PC-3 (cell line): ENCODE measurements at regions not wholly inside any gene's neighbourhood (a gene's known extent, or its start where the extent isn't known, plus 50 kb on each side); places are given as distances from the start of the nearest gene placed in this dataset.

Experiments
- ATAC-seq: fragments of 200-7000 bp; cut with Tn5 transposase; 2 replicates; pipeline ENCODE4 v1.9.1; 2020; ENCODE audit warnings: mild to moderate bottlenecking, moderate library complexity
- BruUV-seq: library from RNA; stranded (reverse); fragments of 400-500 nt; replicated peaks from 2 replicates; lab custom pipeline; 2021; lab: Mats Ljungman, UMichigan
- CTCF ChIA-PET: fragments of 300-600 bp; sonication (Branson Sonifier 250); formaldehyde crosslinking; loops from one replicate; lab custom pipeline; 2022; ENCODE audit warnings: antibody characterized with exemption; lab: Charles Lee
- POLR2A ChIA-PET: fragments of 300-600 bp; sonication (Branson Sonifier 250); formaldehyde crosslinking; loops from one replicate; lab custom pipeline; 2022; ENCODE audit warnings: antibody characterized with exemption; ENCODE audit not compliant: unreplicated experiment; lab: Charles Lee
- DNase-seq: peaks from one replicate; pipeline ENCODE4 v3.0.0-alpha.2; 2015
- H2AFZ ChIP-seq: fragments of 300-600 bp; sonication (generic); 2 replicates; pipeline ENCODE4 v1.6.0; 2016; ENCODE audit warnings: antibody characterized with exemption, low read length
- H3F3A ChIP-seq: fragments of 300-600 bp; sonication (generic); one replicate; pipeline ENCODE4 v1.6.0; 2017; ENCODE audit warnings: antibody characterized with exemption, low read length, control low read depth, mild to moderate bottlenecking; ENCODE audit not compliant: unreplicated experiment
- H3K27ac ChIP-seq: fragments of 300-600 bp; sonication (generic); 2 replicates; pipeline ENCODE4 v1.5.1; 2016; ENCODE audit warnings: mild to moderate bottlenecking, low read length
- H3K27me3 ChIP-seq: fragments of 300-600 bp; sonication (generic); 2 replicates; pipeline ENCODE4 v1.6.1; 2016; ENCODE audit warnings: low read length, mixed read lengths
- H3K36me3 ChIP-seq: fragments of 300-600 bp; sonication (generic); 2 replicates; pipeline ENCODE4 v1.6.1; 2016; ENCODE audit warnings: low read depth, mixed run types, low read length, mixed read lengths
- H3K4me1 ChIP-seq: fragments of 300-600 bp; sonication (generic); 2 replicates; pipeline ENCODE4 v1.5.1; 2016; ENCODE audit warnings: low read length; ENCODE audit not compliant: insufficient read depth
- H3K4me2 ChIP-seq: fragments of 300-600 bp; sonication (generic); 2 replicates; pipeline ENCODE4 v1.6.0; 2016; ENCODE audit warnings: low read length
- H3K4me3 ChIP-seq: fragments of 300-600 bp; sonication (generic); 2 replicates; pipeline ENCODE4 v1.5.1; 2016; ENCODE audit warnings: mild to moderate bottlenecking, low read length, mixed read lengths
- H3K79me2 ChIP-seq: fragments of 300-600 bp; sonication (generic); 2 replicates; pipeline ENCODE4 v1.6.1; 2017; ENCODE audit warnings: low read length, mixed read lengths
- H3K9ac ChIP-seq: fragments of 300-600 bp; sonication (generic); 2 replicates; pipeline ENCODE4 v1.6.0; 2016; ENCODE audit warnings: mild to moderate bottlenecking, low read length
- H3K9me2 ChIP-seq: fragments of 300-600 bp; sonication (generic); replicated peaks from 2 replicates; pipeline ENCODE4 v1.6.1; 2016; ENCODE audit warnings: mixed run types, low read length, mixed read lengths
- H3K9me3 ChIP-seq: fragments of 300-600 bp; sonication (generic); 2 replicates; pipeline ENCODE4 v1.6.1; 2016; ENCODE audit warnings: low read length, mixed read lengths
- H4K20me1 ChIP-seq: fragments of 300-600 bp; sonication (generic); 2 replicates; pipeline ENCODE4 v1.6.1; 2016; ENCODE audit warnings: low read length, mixed read lengths
- EZH2 ChIP-seq: fragments of 300-600 bp; sonication (generic); IDR thresholded peaks from one replicate; pipeline ENCODE4 v1.6.1; 2017; ENCODE audit warnings: antibody characterized with exemption, mild to moderate bottlenecking, low read length; ENCODE audit not compliant: unreplicated experiment
- EZH2phosphoT487 ChIP-seq: fragments of 300-600 bp; sonication (generic); IDR thresholded peaks from 2 replicates; pipeline ENCODE4 v1.6.1; 2018; ENCODE audit warnings: mild to moderate bottlenecking, antibody characterized with exemption, low read length, borderline replicate concordance
- intact Hi-C: fragments of 100-400 bp; cut with micrococcal nuclease; formaldehyde crosslinking; loops from 2 replicates; pipeline ENCODE4 v1.9.0; 2023
- TF ChIP-seq, protein P1 (sequence below): fragments of 300-600 bp; sonication (generic); conservative IDR thresholded peaks from 2 replicates; pipeline ENCODE4 v1.5.1; 2017; ENCODE audit warnings: antibody characterized with exemption, low read depth, mild to moderate bottlenecking, low read length

DNA sequence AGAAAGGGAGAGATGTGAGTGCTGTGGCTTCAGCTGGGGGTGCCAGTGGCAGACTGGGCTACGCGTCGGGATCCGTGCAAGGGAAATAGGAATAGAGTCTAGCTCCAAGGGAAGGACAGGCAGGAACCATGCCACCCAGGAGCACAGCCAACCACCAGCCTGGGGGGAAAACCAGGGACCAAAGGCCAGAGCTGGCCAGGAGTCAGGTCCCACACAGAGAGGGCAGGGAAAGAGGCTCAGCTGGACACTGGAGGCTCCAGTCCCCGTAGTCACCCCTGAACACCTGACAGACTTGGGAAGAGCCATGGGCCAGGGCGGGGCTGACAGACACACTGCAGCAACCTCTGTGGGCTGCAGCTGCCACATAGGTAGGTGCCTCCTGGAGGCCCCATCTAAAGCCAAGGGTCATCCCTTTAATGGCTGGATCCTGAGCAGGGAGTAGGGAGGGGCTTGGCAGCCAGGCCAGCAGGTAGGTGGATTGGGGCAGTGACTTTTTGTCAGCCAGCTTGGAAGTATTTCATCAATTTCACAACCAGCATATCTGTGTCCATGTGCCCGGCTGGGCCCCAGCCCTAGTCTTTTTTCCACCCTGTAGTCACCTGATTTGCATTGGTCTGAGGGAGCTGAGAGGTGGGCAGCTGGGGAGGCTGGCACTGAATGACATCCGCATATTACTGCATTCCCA lies 163.2 kb downstream of the SH2D4B start:
- Histone ChIP-seq H3K9me3 (no peaks in the 10 kb centered on the region), H3K79me2 (no peaks in the 10 kb centered on the region), H4K20me1 (no peaks in the 10 kb centered on the region), H3K4me3 (no peak overlapping the region), H3K27ac (no peak overlapping the region), H3K36me3 (no peaks in the 10 kb centered on the region), H3K4me2 (no peak overlapping the region), H3K9ac (no peak overlapping the region), H2AFZ (no peak overlapping the region), H3K9me2 (no peaks in the 10 kb centered on the region), H3F3A (no peaks in the 10 kb centered on the region), H3K27me3 (no peaks in the 10 kb centered on the region), H3K4me1 (no peaks in the 10 kb centered on the region)
- ATAC-seq (no peak), DNase-seq (no peak)
- intact Hi-C loops = no loop called here
- POLR2A ChIA-PET = no interaction called here
- TF ChIP-seq, protein P1, sequence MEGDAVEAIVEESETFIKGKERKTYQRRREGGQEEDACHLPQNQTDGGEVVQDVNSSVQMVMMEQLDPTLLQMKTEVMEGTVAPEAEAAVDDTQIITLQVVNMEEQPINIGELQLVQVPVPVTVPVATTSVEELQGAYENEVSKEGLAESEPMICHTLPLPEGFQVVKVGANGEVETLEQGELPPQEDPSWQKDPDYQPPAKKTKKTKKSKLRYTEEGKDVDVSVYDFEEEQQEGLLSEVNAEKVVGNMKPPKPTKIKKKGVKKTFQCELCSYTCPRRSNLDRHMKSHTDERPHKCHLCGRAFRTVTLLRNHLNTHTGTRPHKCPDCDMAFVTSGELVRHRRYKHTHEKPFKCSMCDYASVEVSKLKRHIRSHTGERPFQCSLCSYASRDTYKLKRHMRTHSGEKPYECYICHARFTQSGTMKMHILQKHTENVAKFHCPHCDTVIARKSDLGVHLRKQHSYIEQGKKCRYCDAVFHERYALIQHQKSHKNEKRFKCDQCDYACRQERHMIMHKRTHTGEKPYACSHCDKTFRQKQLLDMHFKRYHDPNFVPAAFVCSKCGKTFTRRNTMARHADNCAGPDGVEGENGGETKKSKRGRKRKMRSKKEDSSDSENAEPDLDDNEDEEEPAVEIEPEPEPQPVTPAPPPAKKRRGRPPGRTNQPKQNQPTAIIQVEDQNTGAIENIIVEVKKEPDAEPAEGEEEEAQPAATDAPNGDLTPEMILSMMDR = no peak
- TF ChIP-seq EZH2 (no peak), EZH2phosphoT487 (no peak)
- no TSS peak for BruUV-seq
- CTCF ChIA-PET = no interaction called here

DNA sequence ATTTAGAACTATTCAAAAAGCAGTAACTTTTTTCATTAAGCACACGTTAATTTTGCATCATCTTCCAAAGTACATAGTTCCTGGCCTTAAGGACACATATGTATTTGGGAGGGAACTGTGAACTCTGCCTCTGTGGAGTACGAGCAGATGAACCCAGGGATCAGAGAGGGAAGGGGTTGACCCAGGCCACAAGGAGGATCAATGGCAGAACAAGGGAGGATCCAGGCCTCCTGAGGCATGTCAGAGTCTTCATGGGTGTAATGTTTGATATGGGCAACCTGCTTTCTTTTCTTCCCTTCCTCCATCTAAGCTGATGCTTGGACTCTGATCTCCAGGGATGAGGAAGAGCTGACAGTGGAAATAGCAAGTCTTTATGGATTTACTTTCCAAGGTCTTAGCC lies 164.0 kb downstream of the SH2D4B start:
- ChIA-PET CTCF (no interaction called here), POLR2A (no interaction called here)
- DNase-seq (no peak), ATAC-seq (no peak)
- intact Hi-C loops = no loop called here
- no peaks in the 10 kb centered on the region for H3K36me3 ChIP-seq
- no peaks in the 10 kb centered on the region for H3F3A ChIP-seq
- no peaks in the 10 kb centered on the region for H4K20me1 ChIP-seq
- H3K9me3 ChIP-seq = no peaks in the 10 kb centered on the region
- no peak for TF ChIP-seq EZH2
- no peak for TF ChIP-seq EZH2phosphoT487
- TF ChIP-seq, protein P1 = no peak
- no peaks in the 10 kb centered on the region for H3K27me3 ChIP-seq
- no peaks in the 10 kb centered on the region for H3K79me2 ChIP-seq
- H3K9me2 ChIP-seq = no peaks in the 10 kb centered on the region
- H3K27ac ChIP-seq = no peak overlapping the region
- H3K9ac ChIP-seq = no peak overlapping the region
- no TSS peak for BruUV-seq
- no peak overlapping the region for H2AFZ ChIP-seq
- no peak overlapping the region for H3K4me2 ChIP-seq
- H3K4me1 ChIP-seq = no peaks in the 10 kb centered on the region
- no peak overlapping the region for H3K4me3 ChIP-seq

DNA sequence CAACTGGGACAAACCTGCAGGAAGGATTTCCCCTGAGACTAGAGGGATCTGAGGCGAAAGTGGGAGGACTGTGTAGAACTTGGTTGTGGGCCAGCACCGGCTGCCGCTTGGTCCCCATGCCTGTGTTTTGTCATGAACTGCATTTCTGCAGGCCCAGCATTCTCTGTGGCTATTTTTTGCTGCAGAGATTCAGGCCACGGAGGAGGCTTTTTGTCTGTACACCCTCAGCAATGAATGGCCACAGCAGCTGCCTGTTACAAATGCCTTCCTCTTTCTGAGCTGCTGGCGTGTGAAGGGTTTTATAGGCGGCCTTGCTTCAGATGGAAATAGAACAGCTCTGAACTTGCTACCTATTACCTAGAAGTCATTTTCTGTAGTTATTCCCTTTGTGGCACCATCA lies 164.4 kb downstream of the SH2D4B start:
- intact Hi-C loops = no loop called here
- Histone ChIP-seq H3K36me3 (no peaks in the 10 kb centered on the region), H3K9me2 (no peaks in the 10 kb centered on the region), H4K20me1 (no peaks in the 10 kb centered on the region), H3K9me3 (no peaks in the 10 kb centered on the region), H3K4me3 (no peak overlapping the region), H3K4me1 (no peaks in the 10 kb centered on the region), H3K79me2 (no peaks in the 10 kb centered on the region), H3K27ac (no peak overlapping the region), H3K9ac (no peak overlapping the region), H3F3A (no peaks in the 10 kb centered on the region), H3K27me3 (no peaks in the 10 kb centered on the region), H2AFZ (no peak overlapping the region), H3K4me2 (no peak overlapping the region)
- DNase-seq = no peak
- no TSS peak for BruUV-seq
- POLR2A ChIA-PET = no interaction called here
- CTCF ChIA-PET = no interaction called here
- no peak for TF ChIP-seq EZH2phosphoT487
- ATAC-seq = no peak
